ENCODE measurements at regions not wholly inside any gene's neighbourhood (a gene's known extent, or its start where the extent isn't known, plus 50 kb on each side); places are given as distances from the start of the nearest gene placed in this dataset.

DNA sequence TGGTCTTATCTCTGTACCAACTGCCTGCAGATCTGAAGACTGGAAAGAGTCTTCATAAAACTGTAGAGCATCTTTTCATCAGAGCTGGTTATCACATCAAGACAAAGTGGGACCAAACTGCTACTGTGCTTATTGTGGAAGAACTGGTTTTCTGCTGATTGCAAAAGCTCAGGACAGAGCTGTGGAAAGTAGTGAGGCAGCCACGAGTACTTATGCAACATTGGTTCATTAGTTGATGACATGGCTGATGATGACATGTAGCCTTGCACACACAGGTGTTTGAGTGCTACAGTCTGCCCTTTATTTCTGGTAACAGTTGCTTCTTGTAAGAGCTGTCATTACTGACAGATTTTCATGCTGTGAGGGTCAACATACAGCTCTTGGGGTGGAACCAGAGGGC, 185.4 kb upstream of the GUCY1A2 start:
- Mint-ChIP-seq H3K36me3 (no peaks in the 10 kb centered on the region), H3K27me3 (no peaks in the 10 kb centered on the region), H3K4me1 (ENCODE audit: unreplicated experiment) (no peaks in the 10 kb centered on the region), H3K27ac (no peak overlapping the region), H3K9me3 (peaks cover 4% of the 10 kb centered on the region), H3K4me3 (no peak overlapping the region)
- no peak for DNase-seq (ENCODE audit: extremely low spot score, unreplicated experiment)
- TF ChIP-seq, protein P1, sequence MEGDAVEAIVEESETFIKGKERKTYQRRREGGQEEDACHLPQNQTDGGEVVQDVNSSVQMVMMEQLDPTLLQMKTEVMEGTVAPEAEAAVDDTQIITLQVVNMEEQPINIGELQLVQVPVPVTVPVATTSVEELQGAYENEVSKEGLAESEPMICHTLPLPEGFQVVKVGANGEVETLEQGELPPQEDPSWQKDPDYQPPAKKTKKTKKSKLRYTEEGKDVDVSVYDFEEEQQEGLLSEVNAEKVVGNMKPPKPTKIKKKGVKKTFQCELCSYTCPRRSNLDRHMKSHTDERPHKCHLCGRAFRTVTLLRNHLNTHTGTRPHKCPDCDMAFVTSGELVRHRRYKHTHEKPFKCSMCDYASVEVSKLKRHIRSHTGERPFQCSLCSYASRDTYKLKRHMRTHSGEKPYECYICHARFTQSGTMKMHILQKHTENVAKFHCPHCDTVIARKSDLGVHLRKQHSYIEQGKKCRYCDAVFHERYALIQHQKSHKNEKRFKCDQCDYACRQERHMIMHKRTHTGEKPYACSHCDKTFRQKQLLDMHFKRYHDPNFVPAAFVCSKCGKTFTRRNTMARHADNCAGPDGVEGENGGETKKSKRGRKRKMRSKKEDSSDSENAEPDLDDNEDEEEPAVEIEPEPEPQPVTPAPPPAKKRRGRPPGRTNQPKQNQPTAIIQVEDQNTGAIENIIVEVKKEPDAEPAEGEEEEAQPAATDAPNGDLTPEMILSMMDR (conservative IDR thresholded peaks at IDR 0.05), result no peak

DNA sequence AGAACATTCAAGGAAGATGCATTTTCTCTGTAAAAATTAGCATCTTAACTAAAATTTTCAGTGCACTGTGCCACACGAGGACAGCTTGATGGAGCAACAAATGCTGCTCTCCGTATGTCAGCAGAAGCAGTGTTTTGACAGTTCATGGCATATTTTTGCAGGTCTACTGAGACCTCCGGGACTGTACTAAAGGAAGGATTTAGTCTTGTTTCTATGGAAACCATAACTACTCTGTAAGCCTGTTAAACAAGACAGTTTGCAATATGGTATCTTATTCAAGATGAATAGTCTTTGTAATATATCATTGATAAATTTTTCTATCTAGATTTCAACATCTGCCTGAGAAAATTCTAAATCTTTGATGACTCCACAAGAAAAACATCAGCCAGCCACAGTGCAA, 184.0 kb upstream of the GUCY1A2 start:
- no peak overlapping the region for H3K4me3 Mint-ChIP-seq
- no peaks in the 10 kb centered on the region for H3K4me1 Mint-ChIP-seq (ENCODE audit: unreplicated experiment)
- DNase-seq (ENCODE audit: extremely low spot score, unreplicated experiment), result no peak
- no peak overlapping the region for H3K27ac Mint-ChIP-seq
- H3K36me3 Mint-ChIP-seq, result no peaks in the 10 kb centered on the region
- TF ChIP-seq, protein P1 (conservative IDR thresholded peaks at IDR 0.05), result no peak
- H3K27me3 Mint-ChIP-seq, result no peaks in the 10 kb centered on the region
- H3K9me3 Mint-ChIP-seq, result peaks cover 4% of the 10 kb centered on the region

DNA sequence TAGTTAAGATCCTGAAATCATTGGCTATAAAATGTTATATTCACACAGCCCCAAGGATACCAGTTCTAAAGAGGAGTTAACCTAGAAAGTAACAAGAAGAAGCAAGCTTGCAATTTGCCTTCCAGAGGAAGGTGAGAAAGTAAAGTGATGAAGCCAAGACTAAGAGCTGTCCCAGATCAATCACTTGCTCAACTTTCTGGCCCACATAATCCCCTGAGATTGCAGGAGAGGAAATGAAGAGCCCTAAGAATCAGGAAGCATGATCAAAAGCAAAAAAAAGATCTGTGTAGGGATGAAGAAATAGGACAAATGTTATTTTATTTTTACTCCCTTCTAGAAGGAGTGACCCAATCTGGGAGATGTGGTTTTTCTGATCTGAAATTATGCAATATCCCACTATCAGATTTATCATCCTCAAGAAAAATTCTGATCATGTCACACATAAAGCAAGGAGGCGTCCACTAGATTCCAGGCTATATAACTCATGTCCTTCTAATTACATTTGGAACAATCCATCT, 180.3 kb upstream of the GUCY1A2 start:
- H3K4me1 Mint-ChIP-seq (ENCODE audit: unreplicated experiment), result no peaks in the 10 kb centered on the region
- H3K27ac Mint-ChIP-seq, result no peak overlapping the region
- no peak for DNase-seq (ENCODE audit: extremely low spot score, unreplicated experiment)
- H3K9me3 Mint-ChIP-seq, result no peaks in the 10 kb centered on the region
- H3K4me3 Mint-ChIP-seq, result no peak overlapping the region
- H3K27me3 Mint-ChIP-seq, result no peaks in the 10 kb centered on the region
- no peaks in the 10 kb centered on the region for H3K36me3 Mint-ChIP-seq
- TF ChIP-seq, protein P1 (conservative IDR thresholded peaks at IDR 0.05), result no peak

DNA sequence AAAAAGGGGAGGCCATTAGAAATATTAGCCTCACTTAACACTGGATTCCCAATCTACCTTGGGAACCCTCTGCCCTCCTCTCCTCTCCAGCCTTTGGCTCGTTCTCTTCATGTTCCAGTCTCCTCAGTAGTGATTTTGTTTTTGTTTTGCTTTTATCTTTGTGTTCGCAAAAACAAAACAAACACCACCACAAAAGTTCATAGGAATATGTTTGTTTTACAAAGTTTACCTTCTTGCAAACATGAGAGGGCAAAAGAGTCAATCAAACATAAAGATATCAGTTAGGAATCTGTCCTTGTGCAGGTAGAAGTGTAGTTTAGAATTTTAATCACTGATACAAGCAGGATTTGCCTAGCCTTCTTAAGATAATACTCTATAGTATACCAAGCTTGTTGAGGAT, 179.7 kb upstream of the GUCY1A2 start:
- DNase-seq (ENCODE audit: extremely low spot score, unreplicated experiment), result no peak
- no peaks in the 10 kb centered on the region for H3K27me3 Mint-ChIP-seq
- H3K27ac Mint-ChIP-seq, result no peak overlapping the region
- no peak overlapping the region for H3K4me3 Mint-ChIP-seq
- no peaks in the 10 kb centered on the region for H3K4me1 Mint-ChIP-seq (ENCODE audit: unreplicated experiment)
- H3K36me3 Mint-ChIP-seq, result no peaks in the 10 kb centered on the region
- TF ChIP-seq, protein P1 (conservative IDR thresholded peaks at IDR 0.05), result no peak
- H3K9me3 Mint-ChIP-seq, result no peaks in the 10 kb centered on the region

DNA sequence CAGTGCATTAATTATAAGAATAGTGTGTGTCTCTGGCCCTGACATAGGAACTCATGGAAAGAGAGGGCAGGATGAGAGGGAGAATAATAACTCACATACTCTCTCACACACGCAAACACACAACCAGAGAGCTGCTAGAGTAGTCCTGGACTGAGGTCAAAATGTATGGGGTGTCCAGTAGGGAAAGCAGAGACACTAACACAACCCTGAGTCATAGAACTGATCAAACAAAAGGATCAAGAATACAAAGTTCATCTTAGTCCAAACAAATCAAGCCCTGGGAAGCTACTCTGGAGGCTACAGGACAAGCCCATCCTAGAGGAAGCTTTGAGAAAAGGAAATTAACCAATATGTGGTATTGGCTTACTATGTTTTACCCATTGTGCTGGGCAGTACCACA, 178.5 kb upstream of the GUCY1A2 start:
- no peak overlapping the region for H3K4me3 Mint-ChIP-seq
- DNase-seq (ENCODE audit: extremely low spot score, unreplicated experiment), result no peak

More for the DNA sequence above, 178.5 kb upstream of the GUCY1A2 start:
- TF ChIP-seq, protein P1 (conservative IDR thresholded peaks at IDR 0.05), result no peak
- H3K27me3 Mint-ChIP-seq, result no peaks in the 10 kb centered on the region
- no peaks in the 10 kb centered on the region for H3K4me1 Mint-ChIP-seq (ENCODE audit: unreplicated experiment)
- H3K36me3 Mint-ChIP-seq, result no peaks in the 10 kb centered on the region
- no peaks in the 10 kb centered on the region for H3K9me3 Mint-ChIP-seq
- no peak overlapping the region for H3K27ac Mint-ChIP-seq
